K562 (cell line): ENCODE measurements at regions not wholly inside any gene's neighbourhood (a gene's known extent, or its start where the extent isn't known, plus 50 kb on each side); places are given as distances from the start of the nearest gene placed in this dataset.

Experiments used
- ATAC-seq: fragments of 200-7000 bp; cut with Tn5 transposase; 3 replicates; pipeline ENCODE4 v1.9.1; 2020; ENCODE audit warnings: moderate library complexity
- BruUV-seq: library from RNA; stranded (reverse); fragments of 400-500 nt; replicated peaks from 2 replicates; lab custom pipeline; 2021; lab: Mats Ljungman, UMichigan
- CTCF ChIA-PET: fragments of 300-600 bp; formaldehyde crosslinking; extraction: SDS; loops from one replicate; lab custom pipeline; 2021; ENCODE audit warnings: low intra/inter-chr PET ratio; lab: Yijun Ruan, JAX
- POLR2A ChIA-PET: fragments of 300-600, 350-650 bp; sonication (Branson Sonifier 250); formaldehyde crosslinking; extraction: SDS; loops from one replicate; lab custom pipeline; 2021; ENCODE audit warnings: antibody characterized with exemption, inconsistent platforms; lab: Yijun Ruan, JAX
- DNase-seq, 4 experiments: peaks; one replicate each; pipeline versions ENCODE4 v3.0.0 to v3.0.0-alpha.2; 2011 to 2018; ENCODE audit warnings: low spot score in 3 of 4, mixed read lengths in 3 of 4; ENCODE audit errors: extremely low read depth in 1 of 4
- FAIRE-seq: peaks from 2 replicates; lab custom pipeline; 2011; peaks lifted over from hg19 to GRCh38; lab: Jason Lieb, UNC
- H2AFZ ChIP-seq: 2 replicates; pipeline ENCODE4 v1.6.0; 2011; ENCODE audit warnings: low read depth, low read length, control low read depth, inconsistent platforms
- H3K27ac ChIP-seq: fragments of 200-600 bp; 3 replicates; pipeline ENCODE4 v1.8.0; 2011; ENCODE audit warnings: low read depth, mild to moderate bottlenecking, control low read depth, inconsistent platforms, low read length, moderate library complexity, mixed read lengths; ENCODE audit errors: extremely low read depth
- H3K27me3 ChIP-seq, 2 experiments: fragments of 300-600 bp in 1 of 2; 2 replicates in 1 of 2; 3 replicates in 1 of 2; pipeline versions ENCODE4 v1.6.0 to v1.8.0; 2011; ENCODE audit warnings: inconsistent platforms in 2 of 2, low read length in 2 of 2, mild to moderate bottlenecking in 1 of 2, mixed read lengths in 1 of 2, moderate library complexity in 1 of 2; ENCODE audit not compliant: control insufficient read depth in 2 of 2, insufficient read depth in 2 of 2
- H3K36me3 ChIP-seq: fragments of 300-600 bp; 3 replicates; pipeline ENCODE4 v1.8.0; 2011; ENCODE audit warnings: mild to moderate bottlenecking, low read length, inconsistent platforms; ENCODE audit not compliant: control insufficient read depth, insufficient read depth
- H3K4me1 ChIP-seq, 2 experiments: fragments of 200-600 bp in 1 of 2; replicated peaks in 1 of 2; 2 replicates in 1 of 2; 3 replicates in 1 of 2; pipeline versions ENCODE4 v1.5.1 to v1.8.0; 2011; ENCODE audit warnings: inconsistent platforms in 2 of 2, low read length in 2 of 2, mild to moderate bottlenecking in 1 of 2, mixed read lengths in 1 of 2, moderate library complexity in 1 of 2; ENCODE audit not compliant: control insufficient read depth in 2 of 2, insufficient read depth in 2 of 2
- H3K4me2 ChIP-seq: 2 replicates; pipeline ENCODE4 v1.6.1; 2011; ENCODE audit warnings: low read length, control low read depth, inconsistent platforms, mixed read lengths; ENCODE audit not compliant: insufficient read depth
- H3K4me3 ChIP-seq: fragments of 200-600 bp; sonication (generic), shearing (Covaris generic); 2 replicates; pipeline ENCODE4 v1.5.1; 2016; ENCODE audit warnings: control low read depth, inconsistent platforms
- H3K79me2 ChIP-seq: fragments of 200-600 bp; 3 replicates; pipeline ENCODE4 v1.8.0; 2011; ENCODE audit warnings: low read length, inconsistent platforms; ENCODE audit not compliant: control insufficient read depth, insufficient read depth
- H3K9ac ChIP-seq, 2 experiments: 2 replicates each; pipeline versions ENCODE4 v1.6.0 to v1.6.1; 2011; ENCODE audit warnings: low read depth in 2 of 2, low read length in 2 of 2, control low read depth in 1 of 2, inconsistent platforms in 1 of 2, mild to moderate bottlenecking in 1 of 2, mixed read lengths in 1 of 2; ENCODE audit not compliant: insufficient read depth in 1 of 2
- H3K9me1 ChIP-seq: one replicate; pipeline ENCODE4 v1.6.0; 2011; ENCODE audit warnings: inconsistent platforms, mild to moderate bottlenecking, low read length, moderate library complexity; ENCODE audit not compliant: control insufficient read depth, insufficient read depth
- H3K9me3 ChIP-seq: replicated peaks from 2 replicates; pipeline ENCODE4 v1.5.1; 2011; ENCODE audit warnings: low read depth, low read length, inconsistent platforms; ENCODE audit not compliant: control insufficient read depth, insufficient read depth
- H4K20me1 ChIP-seq: replicated peaks from 2 replicates; pipeline ENCODE4 v1.6.1; 2011; ENCODE audit warnings: low read length, inconsistent platforms, mixed read lengths; ENCODE audit not compliant: control insufficient read depth, insufficient read depth
- FOSL1 ChIP-seq: fragments of 200-800 bp; sonication (Bioruptor generic); conservative IDR thresholded peaks from 2 replicates; pipeline ENCODE4 v1.6.1; 2016; ENCODE audit warnings: missing genetic modification characterization, missing compliant biosample characterization
- HDAC8 ChIP-seq: fragments of 450-650 bp; IDR thresholded peaks from 2 replicates; pipeline ENCODE4 v1.6.1; 2016; ENCODE audit warnings: mild to moderate bottlenecking, missing genetic modification characterization, moderate library complexity, missing compliant biosample characterization
- HOXB6 ChIP-seq: fragments of 250-450 bp; sonication (Bioruptor Pico); IDR thresholded peaks from 2 replicates; pipeline ENCODE4 v1.5.1; 2022; ENCODE audit warnings: mild to moderate bottlenecking, borderline replicate concordance
- KLF10 ChIP-seq: fragments of 250-450 bp; sonication (Bioruptor Pico); IDR thresholded peaks from 2 replicates; pipeline ENCODE4 v1.6.1; 2021; ENCODE audit warnings: matching md5 sums
- KLF13 ChIP-seq: fragments of 450-650 bp; IDR thresholded peaks from 2 replicates; pipeline ENCODE4 v1.6.1; 2016; ENCODE audit warnings: missing genetic modification characterization, low read depth, mild to moderate bottlenecking, missing compliant biosample characterization, moderate library complexity, borderline replicate concordance
- MTA1 ChIP-seq: fragments of 450-650 bp; IDR thresholded peaks from 2 replicates; pipeline ENCODE4 v1.6.1; 2017; ENCODE audit warnings: borderline replicate concordance
- PCBP2 ChIP-seq: fragments of 200-400 bp; formaldehyde crosslinking; IDR thresholded peaks from 2 replicates; pipeline ENCODE4 v1.6.1; 2018; ENCODE audit warnings: low read length, low read depth, mild to moderate bottlenecking, moderate library complexity; ENCODE audit not compliant: poor library complexity, severe bottlenecking
- RFX7 ChIP-seq: fragments of 250-450 bp; sonication (Bioruptor Pico); IDR thresholded peaks from 2 replicates; pipeline ENCODE4 v1.5.1; 2021; ENCODE audit warnings: mild to moderate bottlenecking
- SREBF2 ChIP-seq: sonication (generic); formaldehyde crosslinking; IDR thresholded peaks from 2 replicates; pipeline ENCODE4 v1.4.0; 2020; ENCODE audit warnings: mild to moderate bottlenecking, missing genetic modification reagents
- TRIM28 ChIP-seq: fragments of 450-650 bp; IDR thresholded peaks from 2 replicates; pipeline ENCODE4 v1.6.1; 2017
- ZFP30 ChIP-seq: fragments of 250-450 bp; sonication (Bioruptor Pico); IDR thresholded peaks from 2 replicates; pipeline ENCODE4 v1.8.0; 2022; ENCODE audit warnings: moderate library complexity, mild to moderate bottlenecking, inconsistent platforms, borderline replicate concordance
- ZNF589 ChIP-seq: fragments of 200-800 bp; sonication (Bioruptor generic); IDR thresholded peaks from 2 replicates; pipeline ENCODE4 v1.6.1; 2016; ENCODE audit warnings: low read depth, missing genetic modification characterization, missing compliant biosample characterization
- WGBS: fragments of 100-300 bp; shearing (Covaris generic); methylation state at CpG from one replicate; pipeline ENCODE4 v1.1.6; 2016; ENCODE audit warnings: low coverage, mixed read lengths; ENCODE audit not compliant: insufficient coverage; ENCODE audit errors: missing lambda C conversion rate; 5-methylcytosine and 5-hydroxymethylcytosine counted together
- in situ Hi-C: fragments of 300-500 bp; cut with MboI; formaldehyde crosslinking; loops from 4 replicates; pipeline ENCODE4 v1.15.0; 2018; ENCODE audit warnings: inconsistent platforms, mixed read lengths
- intact Hi-C: fragments of 100-400 bp; cut with micrococcal nuclease; formaldehyde crosslinking; loops from 2 replicates; pipeline ENCODE4 v1.14.2; 2022
- TF ChIP-seq, protein P1 (sequence below): fragments of 450-650 bp; formaldehyde crosslinking; conservative IDR thresholded peaks from 2 replicates; pipeline ENCODE4 v1.4.0; 2022; ENCODE audit warnings: mild to moderate bottlenecking, missing genetic modification characterization
- TF ChIP-seq, protein P2 (sequence below): fragments of 250-450 bp; sonication (Bioruptor Pico); IDR thresholded peaks from 2 replicates; pipeline ENCODE4 v1.4.0; 2020; ENCODE audit warnings: mild to moderate bottlenecking
- TF ChIP-seq, protein P3 (sequence below): fragments of 450-650 bp; IDR thresholded peaks from 2 replicates; pipeline ENCODE4 v1.6.1; 2014; ENCODE audit warnings: low read depth, mild to moderate bottlenecking, moderate library complexity, borderline replicate concordance
- TF ChIP-seq, protein P4 (sequence below), 2 experiments: fragments of 150-350 bp in 1 of 2; IDR thresholded peaks; 2 replicates each; pipeline ENCODE4 v1.6.1; 2012 to 2016; ENCODE audit warnings: low read depth in 2 of 2, low read length in 2 of 2, mild to moderate bottlenecking in 1 of 2, moderate library complexity in 1 of 2

DNA sequence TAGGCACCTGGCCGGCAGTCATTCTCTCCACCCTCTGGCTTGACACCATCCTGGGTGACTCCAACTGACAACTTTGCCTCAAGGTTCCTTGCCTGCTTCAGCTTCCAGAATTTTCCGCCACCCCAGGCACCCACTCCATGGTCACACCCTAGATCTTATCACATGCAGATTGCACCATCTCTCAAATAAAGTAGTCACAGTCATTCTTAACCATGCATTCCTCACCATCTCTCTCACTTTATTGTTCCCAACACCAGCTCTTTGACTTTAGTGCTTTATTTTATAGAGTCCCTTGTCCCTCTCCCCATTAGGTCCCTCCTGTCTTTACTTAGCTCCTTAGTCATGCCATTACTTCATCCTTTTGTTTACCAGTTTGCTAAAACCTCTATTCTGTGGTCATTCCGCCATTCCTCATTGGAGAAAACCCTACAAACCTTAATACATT lies 351.7 kb downstream of the SPRY2 start:
- no peak for ATAC-seq
- FAIRE-seq = no peak
- TF ChIP-seq, protein P1, sequence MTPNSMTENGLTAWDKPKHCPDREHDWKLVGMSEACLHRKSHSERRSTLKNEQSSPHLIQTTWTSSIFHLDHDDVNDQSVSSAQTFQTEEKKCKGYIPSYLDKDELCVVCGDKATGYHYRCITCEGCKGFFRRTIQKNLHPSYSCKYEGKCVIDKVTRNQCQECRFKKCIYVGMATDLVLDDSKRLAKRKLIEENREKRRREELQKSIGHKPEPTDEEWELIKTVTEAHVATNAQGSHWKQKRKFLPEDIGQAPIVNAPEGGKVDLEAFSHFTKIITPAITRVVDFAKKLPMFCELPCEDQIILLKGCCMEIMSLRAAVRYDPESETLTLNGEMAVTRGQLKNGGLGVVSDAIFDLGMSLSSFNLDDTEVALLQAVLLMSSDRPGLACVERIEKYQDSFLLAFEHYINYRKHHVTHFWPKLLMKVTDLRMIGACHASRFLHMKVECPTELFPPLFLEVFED = no peak
- no peak for TF ChIP-seq MTA1
- no peak for TF ChIP-seq RFX7 (CRISPR knock-in tag)
- no peak for TF ChIP-seq HOXB6
- TF ChIP-seq PCBP2 = no peak
- no peak for TF ChIP-seq SREBF2 (CRISPR knock-in tag)
- TF ChIP-seq ZNF589 (CRISPR knock-in tag) = no peak
- no peak for TF ChIP-seq TRIM28
- TF ChIP-seq KLF10 (CRISPR knock-in tag) = no peak
- TF ChIP-seq ZFP30 (CRISPR knock-in tag) = no peak
- TF ChIP-seq, protein P2, sequence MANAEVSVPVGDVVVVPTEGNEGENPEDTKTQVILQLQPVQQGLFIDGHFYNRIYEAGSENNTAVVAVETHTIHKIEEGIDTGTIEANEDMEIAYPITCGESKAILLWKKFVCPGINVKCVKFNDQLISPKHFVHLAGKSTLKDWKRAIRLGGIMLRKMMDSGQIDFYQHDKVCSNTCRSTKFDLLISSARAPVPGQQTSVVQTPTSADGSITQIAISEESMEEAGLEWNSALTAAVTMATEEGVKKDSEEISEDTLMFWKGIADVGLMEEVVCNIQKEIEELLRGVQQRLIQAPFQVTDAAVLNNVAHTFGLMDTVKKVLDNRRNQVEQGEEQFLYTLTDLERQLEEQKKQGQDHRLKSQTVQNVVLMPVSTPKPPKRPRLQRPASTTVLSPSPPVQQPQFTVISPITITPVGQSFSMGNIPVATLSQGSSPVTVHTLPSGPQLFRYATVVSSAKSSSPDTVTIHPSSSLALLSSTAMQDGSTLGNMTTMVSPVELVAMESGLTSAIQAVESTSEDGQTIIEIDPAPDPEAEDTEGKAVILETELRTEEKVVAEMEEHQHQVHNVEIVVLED (CRISPR knock-in tag) = no peak
- TF ChIP-seq, protein P3, sequence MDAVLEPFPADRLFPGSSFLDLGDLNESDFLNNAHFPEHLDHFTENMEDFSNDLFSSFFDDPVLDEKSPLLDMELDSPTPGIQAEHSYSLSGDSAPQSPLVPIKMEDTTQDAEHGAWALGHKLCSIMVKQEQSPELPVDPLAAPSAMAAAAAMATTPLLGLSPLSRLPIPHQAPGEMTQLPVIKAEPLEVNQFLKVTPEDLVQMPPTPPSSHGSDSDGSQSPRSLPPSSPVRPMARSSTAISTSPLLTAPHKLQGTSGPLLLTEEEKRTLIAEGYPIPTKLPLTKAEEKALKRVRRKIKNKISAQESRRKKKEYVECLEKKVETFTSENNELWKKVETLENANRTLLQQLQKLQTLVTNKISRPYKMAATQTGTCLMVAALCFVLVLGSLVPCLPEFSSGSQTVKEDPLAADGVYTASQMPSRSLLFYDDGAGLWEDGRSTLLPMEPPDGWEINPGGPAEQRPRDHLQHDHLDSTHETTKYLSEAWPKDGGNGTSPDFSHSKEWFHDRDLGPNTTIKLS = no peak
- no peak for TF ChIP-seq KLF13
- no peak for TF ChIP-seq HDAC8 (tag)
- TF ChIP-seq, protein P4, sequence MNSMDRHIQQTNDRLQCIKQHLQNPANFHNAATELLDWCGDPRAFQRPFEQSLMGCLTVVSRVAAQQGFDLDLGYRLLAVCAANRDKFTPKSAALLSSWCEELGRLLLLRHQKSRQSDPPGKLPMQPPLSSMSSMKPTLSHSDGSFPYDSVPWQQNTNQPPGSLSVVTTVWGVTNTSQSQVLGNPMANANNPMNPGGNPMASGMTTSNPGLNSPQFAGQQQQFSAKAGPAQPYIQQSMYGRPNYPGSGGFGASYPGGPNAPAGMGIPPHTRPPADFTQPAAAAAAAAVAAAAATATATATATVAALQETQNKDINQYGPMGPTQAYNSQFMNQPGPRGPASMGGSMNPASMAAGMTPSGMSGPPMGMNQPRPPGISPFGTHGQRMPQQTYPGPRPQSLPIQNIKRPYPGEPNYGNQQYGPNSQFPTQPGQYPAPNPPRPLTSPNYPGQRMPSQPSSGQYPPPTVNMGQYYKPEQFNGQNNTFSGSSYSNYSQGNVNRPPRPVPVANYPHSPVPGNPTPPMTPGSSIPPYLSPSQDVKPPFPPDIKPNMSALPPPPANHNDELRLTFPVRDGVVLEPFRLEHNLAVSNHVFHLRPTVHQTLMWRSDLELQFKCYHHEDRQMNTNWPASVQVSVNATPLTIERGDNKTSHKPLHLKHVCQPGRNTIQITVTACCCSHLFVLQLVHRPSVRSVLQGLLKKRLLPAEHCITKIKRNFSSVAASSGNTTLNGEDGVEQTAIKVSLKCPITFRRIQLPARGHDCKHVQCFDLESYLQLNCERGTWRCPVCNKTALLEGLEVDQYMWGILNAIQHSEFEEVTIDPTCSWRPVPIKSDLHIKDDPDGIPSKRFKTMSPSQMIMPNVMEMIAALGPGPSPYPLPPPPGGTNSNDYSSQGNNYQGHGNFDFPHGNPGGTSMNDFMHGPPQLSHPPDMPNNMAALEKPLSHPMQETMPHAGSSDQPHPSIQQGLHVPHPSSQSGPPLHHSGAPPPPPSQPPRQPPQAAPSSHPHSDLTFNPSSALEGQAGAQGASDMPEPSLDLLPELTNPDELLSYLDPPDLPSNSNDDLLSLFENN (IDR thresholded peaks at IDR 0.05; ENCODE audit: low read depth in 2 of 2, low read length in 2 of 2) = no peak
- TF ChIP-seq FOSL1 (tag) = no peak

More for the DNA sequence above, 351.7 kb downstream of the SPRY2 start:
- Histone ChIP-seq H2AFZ (no peak overlapping the region), H3K36me3 (no peaks in the 10 kb centered on the region), H3K9me3 (no peaks in the 10 kb centered on the region), H3K4me2 (no peak overlapping the region), H3K79me2 (no peaks in the 10 kb centered on the region), H3K27me3 (no peaks in the 10 kb centered on the region), H3K4me1 (no peaks in the 10 kb centered on the region), H3K27ac (no peak overlapping the region), H3K9ac (no peak overlapping the region), H3K9me1 (no peaks in the 10 kb centered on the region), H3K4me3 (no peak overlapping the region), H4K20me1 (no peaks in the 10 kb centered on the region)
- ChIA-PET POLR2A (interaction anchor here (0.6 kb wide), 1 partner anchor 431 kb away, joined by 3 read pairs; no protein-coding TSS in a partner anchor), CTCF (no interaction called here)
- intact Hi-C loops (no loop called here), in situ Hi-C loops (no loop called here)
- 7% methylated on average over 3 of the region's 3 CpGs for WGBS
- no TSS peak for BruUV-seq
- DNase-seq = no peak
